ENCODE measurements at regions not wholly inside any gene's neighbourhood (a gene's known extent, or its start where the extent isn't known, plus 50 kb on each side); places are given as distances from the start of the nearest gene placed in this dataset.

- Histone ChIP-seq H3K9me3 (no peaks in the 10 kb centered on the region), H3K27ac (no peak overlapping the region), H3K4me1 (no peaks in the 10 kb centered on the region), H3K36me3 (no peaks in the 10 kb centered on the region), H3K27me3 (ENCODE audit: low read depth) (no peaks in the 10 kb centered on the region), H3K4me3 (no peak overlapping the region)
- ATAC-seq (peak; percentile 64 to 69), DNase-seq (no peak)
- TF ChIP-seq CTCF (IDR thresholded peaks at IDR 0.05) = no peak
- intact Hi-C loops (cut with DNase I) = no loop called here
Observed at GRCh38 chr14:89013098-89013504, 188.7 kb downstream of the TTC8 start.

GRCh38 chr14:89013698-89014568, 189.5 kb downstream of the TTC8 start:
- Histone ChIP-seq H3K27ac (no peak overlapping the region), H3K4me1 (no peaks in the 10 kb centered on the region), H3K4me3 (no peak overlapping the region), H3K9me3 (no peaks in the 10 kb centered on the region), H3K27me3 (ENCODE audit: low read depth) (no peaks in the 10 kb centered on the region), H3K36me3 (no peaks in the 10 kb centered on the region)
- ATAC-seq = no peak
- intact Hi-C loops (cut with DNase I) = no loop called here
- TF ChIP-seq CTCF (IDR thresholded peaks at IDR 0.05) = no peak
- no peak for DNase-seq

- no peak overlapping the region for H3K4me3 ChIP-seq
- no peak for TF ChIP-seq CTCF (IDR thresholded peaks at IDR 0.05)
- no peak overlapping the region for H3K27ac ChIP-seq
- no peaks in the 10 kb centered on the region for H3K27me3 ChIP-seq (ENCODE audit: low read depth)
- no peaks in the 10 kb centered on the region for H3K4me1 ChIP-seq
- ATAC-seq (no peak), DNase-seq (no peak)
- H3K9me3 ChIP-seq = no peaks in the 10 kb centered on the region
- H3K36me3 ChIP-seq = no peaks in the 10 kb centered on the region
- intact Hi-C loops (cut with DNase I) = no loop called here
Observed at GRCh38 chr14:89014569-89014850, 190.1 kb downstream of the TTC8 start.

GRCh38 chr14:89015016-89015415, 190.6 kb downstream of the TTC8 start:
- ATAC-seq = no peak
- H3K27me3 ChIP-seq (ENCODE audit: low read depth) = no peaks in the 10 kb centered on the region
- intact Hi-C loops (cut with DNase I) = no loop called here
- H3K4me3 ChIP-seq = no peak overlapping the region
- TF ChIP-seq CTCF (IDR thresholded peaks at IDR 0.05) = no peak
- no peak overlapping the region for H3K27ac ChIP-seq
- H3K36me3 ChIP-seq = no peaks in the 10 kb centered on the region
- no peaks in the 10 kb centered on the region for H3K4me1 ChIP-seq
- no peak for DNase-seq
- no peaks in the 10 kb centered on the region for H3K9me3 ChIP-seq

GRCh38 chr14:89017417-89017816, 193.0 kb downstream of the TTC8 start:
- Histone ChIP-seq H3K4me3 (no peak overlapping the region), H3K27ac (no peak overlapping the region), H3K27me3 (ENCODE audit: low read depth) (no peaks in the 10 kb centered on the region), H3K36me3 (no peaks in the 10 kb centered on the region), H3K4me1 (no peaks in the 10 kb centered on the region), H3K9me3 (no peaks in the 10 kb centered on the region)
- no peak for DNase-seq
- intact Hi-C loops (cut with DNase I) = no loop called here
- TF ChIP-seq CTCF (IDR thresholded peaks at IDR 0.05) = no peak
- ATAC-seq = no peak

Data from lower lobe of right lung (tissue), 2 donors.